ENCODE measurements at regions not wholly inside any gene's neighbourhood (a gene's known extent, or its start where the extent isn't known, plus 50 kb on each side); places are given as distances from the start of the nearest gene placed in this dataset.

DNA sequence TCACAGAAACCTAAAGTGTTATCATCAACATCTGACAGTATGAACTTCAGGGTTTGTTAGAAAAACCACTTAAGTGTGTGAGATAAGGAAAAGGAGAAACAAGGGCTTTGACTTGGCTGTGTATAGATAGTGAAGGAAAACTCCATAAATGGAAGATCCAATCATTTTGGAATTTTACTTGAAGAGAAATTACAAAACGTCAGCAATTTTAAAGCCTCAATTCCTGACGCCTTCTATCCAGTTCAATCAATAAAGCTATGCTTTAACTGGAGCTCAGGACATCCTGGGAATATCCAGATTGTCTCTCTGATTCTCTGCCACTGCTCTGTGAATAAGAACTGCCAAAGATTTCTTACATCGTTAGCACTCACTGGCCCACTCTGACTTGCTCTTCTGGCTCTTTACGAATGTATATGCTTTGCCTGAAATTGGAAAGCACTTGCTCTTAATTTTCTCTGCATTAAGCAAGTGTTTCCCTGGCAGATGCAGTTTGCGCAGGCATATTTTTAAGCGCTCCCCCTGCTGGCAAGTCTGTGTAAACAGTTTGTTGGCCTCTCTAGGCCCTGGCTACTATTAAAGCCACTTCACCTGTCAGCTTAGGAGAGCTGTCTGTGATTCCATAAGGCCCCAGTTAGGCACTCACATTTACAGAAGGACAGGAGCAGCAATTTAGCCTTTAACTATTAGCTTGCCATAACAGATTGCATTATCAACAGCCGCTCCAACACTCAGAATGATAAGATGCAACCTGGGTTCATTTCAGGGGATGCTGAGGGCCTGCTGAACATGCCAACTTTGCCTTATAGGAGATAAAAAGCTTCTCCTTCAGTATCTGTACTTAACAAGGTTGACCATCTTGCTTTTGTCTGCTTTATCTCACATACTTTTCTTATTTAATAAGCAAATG lies 251.4 kb upstream of the DDX53 start:
- Histone ChIP-seq H3K27ac (ENCODE audit: low read length) (no peak overlapping the region), H3K36me3 (ENCODE audit: control insufficient read depth, insufficient read depth, low read length) (no peaks in the 10 kb centered on the region), H3K27me3 (ENCODE audit: control insufficient read depth, insufficient read depth, low read length) (peaks cover 3% of the 10 kb centered on the region), H3K9me3 (replicated peaks; ENCODE audit: control insufficient read depth, low read depth, low read length) (no peaks in the 10 kb centered on the region), H3K4me1 (ENCODE audit: control insufficient read depth, insufficient read depth, low read length) (no peaks in the 10 kb centered on the region), H3K4me3 (ENCODE audit: low read length) (no peak overlapping the region)
- DNase-seq = peak; percentile 78
- 6% methylated on average over 6 of the region's 7 CpGs for WGBS (ENCODE audit: insufficient coverage)

DNA sequence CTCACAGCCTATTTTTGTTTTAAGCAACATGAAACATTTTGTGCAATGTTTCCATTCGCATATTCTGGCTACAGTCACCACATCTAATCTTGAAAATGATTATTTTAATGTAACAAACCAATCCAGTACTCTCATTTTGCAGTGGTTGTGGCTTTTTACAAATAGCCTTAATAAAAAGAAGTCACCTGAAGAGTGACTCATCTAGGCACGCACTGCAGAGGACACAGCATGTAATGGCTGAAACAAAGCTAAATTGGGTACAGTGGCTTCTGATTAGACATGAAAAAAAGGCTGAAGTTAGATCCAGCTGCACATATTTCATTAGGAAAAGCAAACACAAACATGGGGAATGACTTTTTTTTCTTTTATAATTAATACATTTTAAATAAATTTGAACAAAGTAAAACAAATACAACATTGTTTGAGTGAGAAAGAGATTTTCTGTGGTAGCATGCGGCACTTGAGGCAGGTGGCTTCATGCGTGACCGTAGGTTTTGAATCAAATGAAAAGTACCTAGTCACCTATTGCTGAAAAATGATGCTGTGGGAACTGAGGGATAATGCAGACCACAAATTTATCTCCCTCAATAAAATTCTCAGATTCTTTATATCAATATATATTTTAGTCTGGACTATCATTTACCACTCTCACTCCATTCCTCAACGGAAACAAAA lies 240.8 kb upstream of the DDX53 start:
- H3K9me3 ChIP-seq (replicated peaks; ENCODE audit: control insufficient read depth, low read depth, low read length) = no peaks in the 10 kb centered on the region
- H3K27me3 ChIP-seq (ENCODE audit: control insufficient read depth, insufficient read depth, low read length) = no peaks in the 10 kb centered on the region
- no peaks in the 10 kb centered on the region for H3K4me1 ChIP-seq (ENCODE audit: control insufficient read depth, insufficient read depth, low read length)
- no CpG with 5 or more reads among the region's 6 CpGs for WGBS (ENCODE audit: insufficient coverage)
- no peak overlapping the region for H3K27ac ChIP-seq (ENCODE audit: low read length)
- H3K4me3 ChIP-seq (ENCODE audit: low read length) = no peak overlapping the region
- H3K36me3 ChIP-seq (ENCODE audit: control insufficient read depth, insufficient read depth, low read length) = no peaks in the 10 kb centered on the region
- DNase-seq = no peak

DNA sequence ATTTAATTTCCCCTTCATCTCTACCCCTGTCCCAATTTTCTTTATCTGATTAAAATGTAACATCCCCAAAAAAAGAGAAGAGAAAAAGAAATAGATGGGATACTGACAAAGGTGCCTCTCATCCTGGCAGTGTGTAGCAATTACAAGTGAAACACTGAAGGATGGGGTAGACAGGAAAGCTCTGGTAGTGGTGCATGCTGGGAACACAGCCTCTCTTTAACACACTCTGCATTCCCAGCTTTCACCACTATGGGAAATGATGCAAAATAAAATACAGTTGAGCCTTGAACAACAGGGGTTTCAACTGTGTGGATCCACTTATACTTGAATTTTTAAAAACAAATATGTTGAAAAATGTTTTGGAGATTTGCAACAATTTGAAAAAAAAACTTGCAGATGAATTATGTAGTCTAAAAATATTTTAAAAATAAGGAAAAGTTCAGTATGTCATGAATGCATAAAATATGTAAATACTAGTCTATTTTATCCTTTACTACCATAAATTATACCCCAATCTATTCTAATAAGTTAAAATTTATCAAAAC lies 239.2 kb upstream of the DDX53 start:
- no peak overlapping the region for H3K27ac ChIP-seq (ENCODE audit: low read length)
- H3K4me3 ChIP-seq (ENCODE audit: low read length) = no peak overlapping the region
- no peaks in the 10 kb centered on the region for H3K36me3 ChIP-seq (ENCODE audit: control insufficient read depth, insufficient read depth, low read length)
- DNase-seq = no peak
- H3K4me1 ChIP-seq (ENCODE audit: control insufficient read depth, insufficient read depth, low read length) = no peaks in the 10 kb centered on the region
- no peaks in the 10 kb centered on the region for H3K27me3 ChIP-seq (ENCODE audit: control insufficient read depth, insufficient read depth, low read length)
- H3K9me3 ChIP-seq (replicated peaks; ENCODE audit: control insufficient read depth, low read depth, low read length) = no peaks in the 10 kb centered on the region

DNA sequence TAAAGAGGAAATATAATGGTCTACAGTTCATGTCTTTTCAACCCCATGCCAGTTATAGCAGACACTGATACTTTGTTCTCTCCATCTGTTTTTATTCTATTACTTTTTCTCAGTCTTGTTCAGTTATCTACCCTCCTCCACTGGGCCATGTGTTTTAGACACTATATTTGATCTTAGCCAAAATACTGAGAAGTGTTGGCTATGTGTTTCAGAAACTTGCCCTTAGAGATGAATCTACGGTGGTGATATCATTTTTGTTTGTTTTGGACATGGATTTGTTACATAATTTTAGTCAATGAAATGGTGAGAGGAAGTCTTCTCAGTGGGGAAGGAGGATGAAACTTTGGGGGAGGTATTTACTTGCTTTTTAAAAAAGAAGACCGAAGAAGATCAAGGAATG lies 211.5 kb upstream of the DDX53 start:
- Histone ChIP-seq H3K4me1 (ENCODE audit: control insufficient read depth, insufficient read depth, low read length) (no peaks in the 10 kb centered on the region), H3K27me3 (ENCODE audit: control insufficient read depth, insufficient read depth, low read length) (no peaks in the 10 kb centered on the region), H3K9me3 (replicated peaks; ENCODE audit: control insufficient read depth, low read depth, low read length) (no peaks in the 10 kb centered on the region), H3K4me3 (ENCODE audit: low read length) (no peak overlapping the region), H3K36me3 (ENCODE audit: control insufficient read depth, insufficient read depth, low read length) (no peaks in the 10 kb centered on the region), H3K27ac (ENCODE audit: low read length) (no peak overlapping the region)
- 75% methylated on average over 2 of the region's 2 CpGs for WGBS (ENCODE audit: insufficient coverage)
- peak; percentile 73 for DNase-seq

DNA sequence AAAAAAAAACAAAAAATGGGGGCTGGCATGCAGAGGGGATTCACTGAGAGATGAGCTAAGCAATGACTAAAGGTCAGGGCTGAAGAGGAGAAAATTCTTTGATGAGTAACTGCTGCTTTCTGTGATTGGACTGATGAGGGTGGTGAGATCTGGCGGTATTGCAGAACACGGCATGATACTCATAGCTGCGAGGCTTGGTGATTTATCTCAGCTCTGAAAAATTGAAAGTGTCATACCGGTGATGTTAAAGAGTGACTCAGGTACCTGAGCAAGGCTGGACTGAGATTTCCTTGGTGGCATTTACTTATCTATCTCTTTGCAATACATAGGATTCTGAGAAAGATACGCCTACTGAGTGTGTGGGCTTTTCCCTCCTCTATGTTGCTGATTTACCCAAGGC lies 204.1 kb upstream of the DDX53 start:
- no peak overlapping the region for H3K27ac ChIP-seq (ENCODE audit: low read length)
- H3K9me3 ChIP-seq (replicated peaks; ENCODE audit: control insufficient read depth, low read depth, low read length) = no peaks in the 10 kb centered on the region
- H3K27me3 ChIP-seq (ENCODE audit: control insufficient read depth, insufficient read depth, low read length) = no peaks in the 10 kb centered on the region
- no peak overlapping the region for H3K4me3 ChIP-seq (ENCODE audit: low read length)
- DNase-seq = no peak
- WGBS (ENCODE audit: insufficient coverage) = no CpG with 5 or more reads among the region's 5 CpGs
- no peaks in the 10 kb centered on the region for H3K4me1 ChIP-seq (ENCODE audit: control insufficient read depth, insufficient read depth, low read length)
- no peaks in the 10 kb centered on the region for H3K36me3 ChIP-seq (ENCODE audit: control insufficient read depth, insufficient read depth, low read length)

DNA sequence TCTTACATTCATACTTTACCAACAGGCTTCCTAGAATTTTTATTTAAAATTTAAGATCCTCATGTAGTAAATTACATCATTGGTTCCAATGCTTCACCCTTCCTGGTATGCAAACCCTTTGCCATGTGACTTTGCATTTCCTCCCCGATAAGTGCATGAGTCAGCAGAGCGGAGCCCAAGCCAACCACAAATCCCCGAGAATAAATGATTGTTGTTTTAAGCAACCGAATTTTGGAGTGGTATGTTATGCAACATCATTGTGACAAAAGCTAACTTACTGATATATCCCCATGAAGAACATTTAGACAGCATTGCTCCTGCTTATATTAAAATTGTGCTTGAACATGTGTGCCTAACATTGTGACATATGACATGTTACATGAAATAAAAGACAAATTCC lies 199.4 kb upstream of the DDX53 start:
- Histone ChIP-seq H3K4me1 (ENCODE audit: control insufficient read depth, insufficient read depth, low read length) (no peaks in the 10 kb centered on the region), H3K36me3 (ENCODE audit: control insufficient read depth, insufficient read depth, low read length) (no peaks in the 10 kb centered on the region), H3K27me3 (ENCODE audit: control insufficient read depth, insufficient read depth, low read length) (peaks cover under 1% of the 10 kb centered on the region), H3K9me3 (replicated peaks; ENCODE audit: control insufficient read depth, low read depth, low read length) (no peaks in the 10 kb centered on the region), H3K4me3 (ENCODE audit: low read length) (no peak overlapping the region), H3K27ac (ENCODE audit: low read length) (no peak overlapping the region)
- WGBS (ENCODE audit: insufficient coverage) = no CpG with 5 or more reads among the region's 4 CpGs
- DNase-seq = no peak

DNA sequence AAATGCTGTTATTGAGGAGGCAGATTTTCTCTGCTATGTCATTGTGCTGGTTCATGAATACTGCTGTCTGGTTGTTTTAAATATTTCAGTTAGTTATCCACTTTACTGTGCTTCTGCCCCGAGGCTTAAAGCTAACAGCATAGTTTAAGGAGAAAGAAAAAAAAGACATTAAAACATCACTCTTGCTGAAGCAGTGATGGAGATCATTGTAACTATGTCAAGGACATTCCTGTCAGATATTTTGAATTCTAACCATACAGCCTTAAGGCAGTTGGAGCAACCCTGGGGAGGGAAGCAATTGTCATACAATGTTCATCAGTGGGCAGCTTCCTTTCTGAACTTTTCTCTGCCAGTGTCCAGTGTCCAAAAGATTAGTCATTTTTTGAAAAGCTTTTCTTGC lies 199.0 kb upstream of the DDX53 start:
- Histone ChIP-seq H3K4me3 (ENCODE audit: low read length) (no peak overlapping the region), H3K36me3 (ENCODE audit: control insufficient read depth, insufficient read depth, low read length) (no peaks in the 10 kb centered on the region), H3K27ac (ENCODE audit: low read length) (no peak overlapping the region), H3K27me3 (ENCODE audit: control insufficient read depth, insufficient read depth, low read length) (peaks cover 2% of the 10 kb centered on the region), H3K4me1 (ENCODE audit: control insufficient read depth, insufficient read depth, low read length) (no peaks in the 10 kb centered on the region), H3K9me3 (replicated peaks; ENCODE audit: control insufficient read depth, low read depth, low read length) (no peaks in the 10 kb centered on the region)
- WGBS (ENCODE audit: insufficient coverage) = no CpG with 5 or more reads among the region's 1 CpG
- no peak for DNase-seq

DNA sequence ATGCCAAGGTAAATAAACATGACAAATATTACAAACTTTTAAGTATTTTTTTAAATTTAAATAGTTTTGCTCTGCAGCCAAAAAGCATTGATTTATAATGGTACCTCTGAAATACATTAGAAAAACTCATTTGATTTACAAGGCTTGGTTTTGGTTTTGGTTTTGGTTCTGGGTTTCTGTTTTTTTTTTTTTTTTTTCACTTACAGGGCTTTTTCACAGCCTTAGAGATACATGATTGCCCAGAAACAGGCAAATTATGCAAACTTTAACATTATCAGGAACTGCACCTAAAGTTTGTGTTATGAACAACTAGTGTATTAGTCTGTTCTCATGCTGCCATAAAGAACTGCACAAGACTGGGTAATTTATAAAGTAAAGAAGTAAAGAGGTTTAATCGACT lies 196.4 kb upstream of the DDX53 start:
- peaks cover 2% of the 10 kb centered on the region for H3K27me3 ChIP-seq (ENCODE audit: control insufficient read depth, insufficient read depth, low read length)
- H3K4me3 ChIP-seq (ENCODE audit: low read length) = no peak overlapping the region
- WGBS (ENCODE audit: insufficient coverage) = no CpG with 5 or more reads among the region's 1 CpG
- DNase-seq = no peak
- no peaks in the 10 kb centered on the region for H3K9me3 ChIP-seq (replicated peaks; ENCODE audit: control insufficient read depth, low read depth, low read length)
- no peak overlapping the region for H3K27ac ChIP-seq (ENCODE audit: low read length)
- H3K36me3 ChIP-seq (ENCODE audit: control insufficient read depth, insufficient read depth, low read length) = no peaks in the 10 kb centered on the region
- no peaks in the 10 kb centered on the region for H3K4me1 ChIP-seq (ENCODE audit: control insufficient read depth, insufficient read depth, low read length)

DNA sequence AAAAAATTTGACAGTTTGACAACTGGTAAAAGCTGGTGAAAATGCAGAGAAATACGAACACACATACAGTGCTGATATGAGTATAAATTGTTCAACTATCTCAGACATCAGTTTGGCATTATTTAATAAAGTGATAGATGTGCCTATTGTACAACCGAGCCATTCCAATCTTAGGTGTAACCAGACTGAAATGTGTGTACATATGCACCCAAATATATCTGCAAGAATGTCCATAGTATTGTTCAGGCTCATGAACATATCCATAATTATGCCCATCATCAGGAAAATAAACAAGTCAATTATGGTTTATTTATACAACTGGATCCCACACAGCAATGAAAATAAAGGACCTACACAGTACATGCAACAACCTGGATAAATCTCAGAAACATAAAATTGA lies 188.9 kb upstream of the DDX53 start:
- Histone ChIP-seq H3K4me3 (ENCODE audit: low read length) (no peak overlapping the region), H3K4me1 (ENCODE audit: control insufficient read depth, insufficient read depth, low read length) (no peaks in the 10 kb centered on the region), H3K36me3 (ENCODE audit: control insufficient read depth, insufficient read depth, low read length) (no peaks in the 10 kb centered on the region), H3K27ac (ENCODE audit: low read length) (no peak overlapping the region), H3K9me3 (replicated peaks; ENCODE audit: control insufficient read depth, low read depth, low read length) (no peaks in the 10 kb centered on the region), H3K27me3 (ENCODE audit: control insufficient read depth, insufficient read depth, low read length) (no peaks in the 10 kb centered on the region)
- no peak for DNase-seq
- no CpG with 5 or more reads among the region's 2 CpGs for WGBS (ENCODE audit: insufficient coverage)

DNA sequence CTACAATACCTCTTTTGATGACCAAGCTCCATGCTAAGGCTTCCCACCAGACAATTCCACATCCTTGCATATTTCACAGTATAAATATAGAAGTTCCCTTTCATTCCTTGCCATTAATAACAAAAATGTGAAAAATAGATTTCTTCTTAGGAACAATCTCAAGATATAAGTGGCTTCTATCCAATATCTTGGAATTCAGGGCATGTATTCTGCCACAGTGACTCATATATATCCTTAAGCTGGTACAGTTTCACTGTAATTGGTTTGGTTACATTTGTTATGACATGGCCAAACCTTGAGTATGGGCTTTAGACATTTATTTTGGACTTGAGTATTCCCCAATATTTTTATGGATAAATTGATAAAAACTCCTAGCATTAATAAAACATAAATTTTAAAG lies 181.7 kb upstream of the DDX53 start:
- DNase-seq = no peak
- Histone ChIP-seq H3K27me3 (ENCODE audit: control insufficient read depth, insufficient read depth, low read length) (no peaks in the 10 kb centered on the region), H3K4me1 (ENCODE audit: control insufficient read depth, insufficient read depth, low read length) (no peaks in the 10 kb centered on the region), H3K27ac (ENCODE audit: low read length) (no peak overlapping the region), H3K36me3 (ENCODE audit: control insufficient read depth, insufficient read depth, low read length) (no peaks in the 10 kb centered on the region), H3K4me3 (ENCODE audit: low read length) (no peak overlapping the region), H3K9me3 (replicated peaks; ENCODE audit: control insufficient read depth, low read depth, low read length) (no peaks in the 10 kb centered on the region)
